GM13976 (cell line): ENCODE measurements at regions not wholly inside any gene's neighbourhood (a gene's known extent, or its start where the extent isn't known, plus 50 kb on each side); places are given as distances from the start of the nearest gene placed in this dataset.

Source experiments
- DNase-seq: peaks from one replicate; pipeline ENCODE4 v3.0.0; 2012; ENCODE audit warnings: low spot score
- in situ Hi-C: fragments of 300-500 bp; cut with MboI; formaldehyde crosslinking; loops from one replicate; pipeline ENCODE4 v1.12.0; 2022; ENCODE audit warnings: low sequenced_read_pairs, mixed read lengths, inconsistent platforms; ENCODE audit not compliant: unreplicated experiment
- TF ChIP-seq, protein P1 (sequence below): IDR thresholded peaks from 2 replicates; pipeline ENCODE4 v1.5.1; 2012; ENCODE audit warnings: borderline replicate concordance, mild to moderate bottlenecking; ENCODE audit not compliant: insufficient read depth; ENCODE audit errors: extremely low read depth, missing control alignments, control extremely low read depth

DNA sequence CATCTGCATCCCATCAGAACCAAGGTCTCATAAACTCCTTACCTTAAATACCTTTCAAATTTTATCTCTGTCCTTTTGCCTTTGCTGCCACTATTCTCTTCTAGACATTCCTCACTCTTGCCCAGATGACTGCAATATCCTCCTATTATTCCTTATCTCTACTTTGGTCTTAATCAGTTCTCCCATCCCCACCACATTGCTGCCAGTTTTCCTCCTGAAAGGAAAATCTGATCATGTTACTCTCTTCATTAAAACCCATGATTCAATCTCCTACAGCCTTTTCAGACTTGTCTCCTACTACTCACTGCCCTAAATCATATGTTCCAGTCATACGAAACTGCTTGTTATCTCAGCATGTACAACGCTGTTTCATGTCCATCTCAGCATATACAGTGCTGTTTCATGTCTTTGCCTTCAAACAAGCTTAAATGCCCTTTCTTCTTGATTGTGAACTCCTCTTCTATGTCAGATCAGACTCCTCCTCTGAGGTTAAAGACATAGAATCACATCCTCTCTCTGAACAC, 152.6 kb upstream of the FST start:
- TF ChIP-seq, protein P1, sequence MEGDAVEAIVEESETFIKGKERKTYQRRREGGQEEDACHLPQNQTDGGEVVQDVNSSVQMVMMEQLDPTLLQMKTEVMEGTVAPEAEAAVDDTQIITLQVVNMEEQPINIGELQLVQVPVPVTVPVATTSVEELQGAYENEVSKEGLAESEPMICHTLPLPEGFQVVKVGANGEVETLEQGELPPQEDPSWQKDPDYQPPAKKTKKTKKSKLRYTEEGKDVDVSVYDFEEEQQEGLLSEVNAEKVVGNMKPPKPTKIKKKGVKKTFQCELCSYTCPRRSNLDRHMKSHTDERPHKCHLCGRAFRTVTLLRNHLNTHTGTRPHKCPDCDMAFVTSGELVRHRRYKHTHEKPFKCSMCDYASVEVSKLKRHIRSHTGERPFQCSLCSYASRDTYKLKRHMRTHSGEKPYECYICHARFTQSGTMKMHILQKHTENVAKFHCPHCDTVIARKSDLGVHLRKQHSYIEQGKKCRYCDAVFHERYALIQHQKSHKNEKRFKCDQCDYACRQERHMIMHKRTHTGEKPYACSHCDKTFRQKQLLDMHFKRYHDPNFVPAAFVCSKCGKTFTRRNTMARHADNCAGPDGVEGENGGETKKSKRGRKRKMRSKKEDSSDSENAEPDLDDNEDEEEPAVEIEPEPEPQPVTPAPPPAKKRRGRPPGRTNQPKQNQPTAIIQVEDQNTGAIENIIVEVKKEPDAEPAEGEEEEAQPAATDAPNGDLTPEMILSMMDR, result no peak
- in situ Hi-C loops, result no loop called here
- DNase-seq, result no peak

- in situ Hi-C loops, result no loop called here
- DNase-seq, result no peak
- TF ChIP-seq, protein P1, result no peak
These were observed 149.9 kb upstream of the FST start for GRCh38 chr5:53330491-53330890.

- DNase-seq, result no peak
- in situ Hi-C loops, result no loop called here
- TF ChIP-seq, protein P1, result no peak
These were observed 149.0 kb upstream of the FST start for GRCh38 chr5:53331463-53331862.

- TF ChIP-seq, protein P1, result no peak
- no peak for DNase-seq
- in situ Hi-C loops, result no loop called here
These were observed 147.3 kb upstream of the FST start for GRCh38 chr5:53333160-53333559.

GRCh38 chr5:53334431-53334941, 145.9 kb upstream of the FST start:
- TF ChIP-seq, protein P1, result no peak
- no peak for DNase-seq
- in situ Hi-C loops, result no loop called here

- TF ChIP-seq, protein P1, result no peak
- no peak for DNase-seq
- in situ Hi-C loops, result no loop called here
These were observed 145.3 kb upstream of the FST start for GRCh38 chr5:53335115-53335514.
